ENCODE measurements at regions not wholly inside any gene's neighbourhood (a gene's known extent, or its start where the extent isn't known, plus 50 kb on each side); places are given as distances from the start of the nearest gene placed in this dataset.

DNA sequence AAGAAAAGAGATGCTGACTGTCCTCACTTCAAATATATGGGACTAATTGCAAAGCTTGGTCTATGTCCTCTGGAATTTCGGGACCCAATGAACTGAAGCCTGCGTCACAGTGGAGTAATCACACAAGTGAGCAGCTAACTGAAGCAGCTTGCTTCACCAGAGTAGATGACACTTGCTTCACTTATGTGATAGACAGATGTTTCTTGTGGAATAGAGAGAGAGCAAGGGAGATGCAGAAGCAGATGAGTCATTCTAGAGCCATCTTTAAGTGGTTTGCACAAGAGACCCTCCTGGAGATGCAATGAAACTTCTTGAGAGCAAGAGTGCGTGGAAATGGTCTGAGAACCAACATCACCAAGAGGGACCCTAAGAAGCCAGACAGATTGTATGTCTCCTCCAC lies 1537.1 kb upstream of the FLRT2 start:
- TF ChIP-seq SP1 (IDR thresholded peaks at IDR 0.05) (no peak), PKNOX1 (IDR thresholded peaks at IDR 0.05) (no peak), SUZ12 (IDR thresholded peaks at IDR 0.05) (no peak), HDGF (IDR thresholded peaks at IDR 0.05; ENCODE audit: borderline replicate concordance) (no peak), ELF4 (IDR thresholded peaks at IDR 0.05) (no peak), BHLHE40 (IDR thresholded peaks at IDR 0.05; ENCODE audit: borderline replicate concordance) (no peak), FOXM1 (IDR thresholded peaks at IDR 0.05; ENCODE audit: borderline replicate concordance) (no peak), TARDBP (IDR thresholded peaks at IDR 0.05) (no peak), FOXA1 (IDR thresholded peaks at IDR 0.05) (no peak), ARNT (IDR thresholded peaks at IDR 0.05) (no peak), NFRKB (IDR thresholded peaks at IDR 0.05) (no peak), FOXK2 (IDR thresholded peaks at IDR 0.05) (no peak), ZNF384 (IDR thresholded peaks at IDR 0.05) (no peak), L3MBTL2 (conservative IDR thresholded peaks at IDR 0.05) (no peak)
